Fibroblast of lung (primary cell): ENCODE measurements at regions not wholly inside any gene's neighbourhood (a gene's known extent, or its start where the extent isn't known, plus 50 kb on each side); places are given as distances from the start of the nearest gene placed in this dataset.
A peak's percentile ranks its signal among the peaks of the same experiment; 100 is the strongest.

Experiments used
- DNase-seq, 2 donors: peaks; one replicate each; pipeline versions ENCODE4 v3.0.0 to v3.0.0-alpha.2; 2010; ENCODE audit warnings: low read depth in 2 of 2
- H2AFZ ChIP-seq: 2 replicates; pipeline ENCODE4 v1.5.1; 2012; ENCODE audit warnings: low read length, control low read depth, inconsistent platforms
- H3K27ac ChIP-seq: 2 replicates; pipeline ENCODE4 v1.5.1; 2011; ENCODE audit warnings: low read length, control low read depth; ENCODE audit not compliant: insufficient read depth
- H3K27me3 ChIP-seq: 2 replicates; pipeline ENCODE4 v1.5.1; 2011; ENCODE audit warnings: mild to moderate bottlenecking, low read length; ENCODE audit not compliant: control insufficient read depth, insufficient read depth
- H3K36me3 ChIP-seq: 2 replicates; pipeline ENCODE4 v1.5.1; 2011; ENCODE audit warnings: low read length; ENCODE audit not compliant: control insufficient read depth, insufficient read depth
- H3K4me1 ChIP-seq: 2 replicates; pipeline ENCODE4 v1.5.1; 2011; ENCODE audit warnings: low read length; ENCODE audit not compliant: control insufficient read depth, insufficient read depth; ENCODE audit errors: extremely low read depth
- H3K4me2 ChIP-seq: 2 replicates; pipeline ENCODE4 v1.5.1; 2011; ENCODE audit warnings: low read length, control low read depth; ENCODE audit not compliant: insufficient read depth; ENCODE audit errors: extremely low read depth
- H3K4me3 ChIP-seq, 4 experiments: fragments of 200-600 bp in 1 of 4; sonication (generic) in 1 of 4; replicated peaks in 1 of 4; 2 replicates each; pipeline ENCODE4 v1.5.1; 2011 to 2016; ENCODE audit warnings: low read length in 4 of 4, low read depth in 3 of 4, mild to moderate bottlenecking in 3 of 4, control low read depth in 2 of 4, inconsistent platforms in 1 of 4, mixed read lengths in 1 of 4; ENCODE audit not compliant: insufficient read depth in 1 of 4; ENCODE audit errors: control extremely low read depth in 1 of 4
- H3K79me2 ChIP-seq: 2 replicates; pipeline ENCODE4 v1.5.1; 2012; ENCODE audit warnings: mild to moderate bottlenecking, low read length, inconsistent platforms; ENCODE audit not compliant: control insufficient read depth, insufficient read depth
- H3K9ac ChIP-seq: 2 replicates; pipeline ENCODE4 v1.5.1; 2011; ENCODE audit warnings: mild to moderate bottlenecking, low read length, control low read depth; ENCODE audit not compliant: insufficient read depth
- H3K9me3 ChIP-seq: 2 replicates; pipeline ENCODE4 v1.5.1; 2012; ENCODE audit warnings: low read depth, low read length; ENCODE audit not compliant: control insufficient read depth, insufficient read depth
- H4K20me1 ChIP-seq: 2 replicates; pipeline ENCODE4 v1.5.1; 2011; ENCODE audit warnings: low read length; ENCODE audit not compliant: control insufficient read depth, insufficient read depth; ENCODE audit errors: extremely low read depth
- CTCF ChIP-seq, 2 donors: IDR thresholded peaks in 1 of 2; conservative IDR thresholded peaks in 1 of 2; 1 replicate in 1 of 2; 2 replicates in 1 of 2; pipeline ENCODE4 v1.5.1; 2011 to 2012; ENCODE audit warnings: low read length in 2 of 2, control low read depth in 1 of 2, inconsistent platforms in 1 of 2, low read depth in 1 of 2, mild to moderate bottlenecking in 1 of 2
- EZH2 ChIP-seq: IDR thresholded peaks from 2 replicates; pipeline ENCODE4 v1.5.1; 2012; ENCODE audit warnings: low read length, control low read depth, mild to moderate bottlenecking; ENCODE audit errors: missing control alignments

DNA sequence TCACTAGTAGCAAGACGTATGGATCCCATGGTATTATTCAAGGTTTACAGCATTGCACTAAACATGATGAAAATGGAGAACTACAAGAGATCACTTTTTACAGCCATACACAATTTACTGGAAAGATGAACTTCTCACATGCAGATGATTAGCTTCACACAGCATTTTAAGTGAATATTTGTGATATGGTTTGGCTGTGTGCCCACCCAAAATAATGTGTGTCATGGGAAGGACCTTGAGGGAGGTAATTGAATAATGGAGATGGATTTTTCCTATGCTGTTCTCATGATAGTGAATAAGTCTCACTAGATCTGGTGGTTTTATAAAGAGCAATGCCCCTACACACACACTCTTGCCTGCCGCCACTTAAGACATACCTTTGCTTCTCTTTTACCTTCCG is 662.0 kb upstream of the CCDC54 start:
- Histone ChIP-seq H3K4me3 (no peak overlapping the region), H3K4me2 (no peak overlapping the region), H3K36me3 (no peaks in the 10 kb centered on the region), H3K27me3 (no peaks in the 10 kb centered on the region), H4K20me1 (no peaks in the 10 kb centered on the region), H3K4me1 (no peaks in the 10 kb centered on the region), H3K9ac (no peak overlapping the region), H3K27ac (no peak overlapping the region), H3K9me3 (no peaks in the 10 kb centered on the region), H2AFZ (no peak overlapping the region), H3K79me2 (no peaks in the 10 kb centered on the region)
- DNase-seq = peak in 1 of 2 donors; percentile 14
- TF ChIP-seq EZH2 (no peak), CTCF (conservative IDR thresholded peaks at IDR 0.05 in 1 of 2, IDR thresholded peaks at IDR 0.05 in 1 of 2; ENCODE audit: low read depth in 1 of 2, low read length in 2 of 2) (no peak)

GRCh38 chr3:106717178-106717780 is 660.0 kb upstream of the CCDC54 start:
- TF ChIP-seq CTCF (conservative IDR thresholded peaks at IDR 0.05 in 1 of 2, IDR thresholded peaks at IDR 0.05 in 1 of 2; ENCODE audit: low read depth in 1 of 2, low read length in 2 of 2) (no peak), EZH2 (no peak)
- Histone ChIP-seq H3K4me3 (no peak overlapping the region), H3K27me3 (no peaks in the 10 kb centered on the region), H2AFZ (no peak overlapping the region), H3K4me2 (no peak overlapping the region), H4K20me1 (no peaks in the 10 kb centered on the region), H3K9ac (no peak overlapping the region), H3K4me1 (no peaks in the 10 kb centered on the region), H3K9me3 (no peaks in the 10 kb centered on the region), H3K36me3 (no peaks in the 10 kb centered on the region), H3K79me2 (no peaks in the 10 kb centered on the region), H3K27ac (no peak overlapping the region)
- no peak for DNase-seq

- Histone ChIP-seq H3K27ac (no peak overlapping the region), H3K79me2 (no peaks in the 10 kb centered on the region), H3K9ac (no peak overlapping the region), H3K4me2 (no peak overlapping the region), H2AFZ (no peak overlapping the region), H3K27me3 (no peaks in the 10 kb centered on the region), H3K4me3 (no peak overlapping the region), H3K4me1 (no peaks in the 10 kb centered on the region), H3K36me3 (no peaks in the 10 kb centered on the region), H4K20me1 (no peaks in the 10 kb centered on the region), H3K9me3 (no peaks in the 10 kb centered on the region)
- DNase-seq = no peak
- no peak for TF ChIP-seq CTCF (conservative IDR thresholded peaks at IDR 0.05 in 1 of 2, IDR thresholded peaks at IDR 0.05 in 1 of 2; ENCODE audit: low read depth in 1 of 2, low read length in 2 of 2)
- no peak for TF ChIP-seq EZH2
These were observed 658.2 kb upstream of the CCDC54 start for GRCh38 chr3:106719077-106719476.
